ENCODE measurements at regions not wholly inside any gene's neighbourhood (a gene's known extent, or its start where the extent isn't known, plus 50 kb on each side); places are given as distances from the start of the nearest gene placed in this dataset.

DNA sequence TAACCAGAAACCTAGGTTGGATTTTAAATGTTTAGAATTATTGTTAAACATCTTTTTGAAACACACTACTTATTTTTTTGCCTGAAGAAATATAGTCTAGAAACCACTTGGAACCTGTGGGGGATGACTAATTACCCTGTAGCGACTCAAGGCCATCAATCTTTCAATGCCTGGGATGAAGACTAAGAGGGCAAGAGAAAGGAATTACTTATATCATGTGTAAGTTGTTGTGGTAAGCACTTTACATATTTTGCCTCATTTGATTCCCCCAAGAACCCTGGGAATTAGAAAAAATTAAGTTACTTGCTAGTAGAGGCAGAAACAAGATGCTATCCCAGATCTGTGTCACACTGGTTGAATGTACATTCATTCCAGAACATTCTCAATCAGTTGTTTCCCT, 170.9 kb upstream of the GRIA3 start:
- TF ChIP-seq, protein P1, sequence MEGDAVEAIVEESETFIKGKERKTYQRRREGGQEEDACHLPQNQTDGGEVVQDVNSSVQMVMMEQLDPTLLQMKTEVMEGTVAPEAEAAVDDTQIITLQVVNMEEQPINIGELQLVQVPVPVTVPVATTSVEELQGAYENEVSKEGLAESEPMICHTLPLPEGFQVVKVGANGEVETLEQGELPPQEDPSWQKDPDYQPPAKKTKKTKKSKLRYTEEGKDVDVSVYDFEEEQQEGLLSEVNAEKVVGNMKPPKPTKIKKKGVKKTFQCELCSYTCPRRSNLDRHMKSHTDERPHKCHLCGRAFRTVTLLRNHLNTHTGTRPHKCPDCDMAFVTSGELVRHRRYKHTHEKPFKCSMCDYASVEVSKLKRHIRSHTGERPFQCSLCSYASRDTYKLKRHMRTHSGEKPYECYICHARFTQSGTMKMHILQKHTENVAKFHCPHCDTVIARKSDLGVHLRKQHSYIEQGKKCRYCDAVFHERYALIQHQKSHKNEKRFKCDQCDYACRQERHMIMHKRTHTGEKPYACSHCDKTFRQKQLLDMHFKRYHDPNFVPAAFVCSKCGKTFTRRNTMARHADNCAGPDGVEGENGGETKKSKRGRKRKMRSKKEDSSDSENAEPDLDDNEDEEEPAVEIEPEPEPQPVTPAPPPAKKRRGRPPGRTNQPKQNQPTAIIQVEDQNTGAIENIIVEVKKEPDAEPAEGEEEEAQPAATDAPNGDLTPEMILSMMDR (IDR thresholded peaks at IDR 0.05; ENCODE audit: control extremely low read depth, extremely low read depth, low read depth, missing control alignments): no peak
- no peak for DNase-seq (ENCODE audit: extremely low spot score)
- POLR2A ChIA-PET: no interaction called here
- CTCF ChIA-PET: no interaction called here

DNA sequence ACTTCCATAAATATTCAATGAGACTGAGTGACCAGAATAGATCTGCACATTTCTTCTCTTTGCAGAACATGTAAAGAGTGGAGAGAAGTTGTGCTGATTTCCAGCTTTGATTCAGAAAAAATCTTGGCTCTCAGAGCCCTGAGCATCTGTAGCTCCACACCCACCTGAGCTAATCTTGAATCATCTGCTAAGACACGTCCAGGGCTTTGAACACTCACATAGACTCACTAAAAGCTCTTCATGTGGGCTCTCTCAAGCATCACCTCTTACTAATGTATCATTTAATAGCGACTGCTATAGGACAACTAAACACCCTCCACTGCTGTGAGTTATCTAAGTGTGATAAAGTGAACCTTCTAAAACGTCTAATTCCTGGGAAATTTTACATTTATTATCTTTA, 147.7 kb upstream of the GRIA3 start:
- CTCF ChIA-PET: no interaction called here

DNA sequence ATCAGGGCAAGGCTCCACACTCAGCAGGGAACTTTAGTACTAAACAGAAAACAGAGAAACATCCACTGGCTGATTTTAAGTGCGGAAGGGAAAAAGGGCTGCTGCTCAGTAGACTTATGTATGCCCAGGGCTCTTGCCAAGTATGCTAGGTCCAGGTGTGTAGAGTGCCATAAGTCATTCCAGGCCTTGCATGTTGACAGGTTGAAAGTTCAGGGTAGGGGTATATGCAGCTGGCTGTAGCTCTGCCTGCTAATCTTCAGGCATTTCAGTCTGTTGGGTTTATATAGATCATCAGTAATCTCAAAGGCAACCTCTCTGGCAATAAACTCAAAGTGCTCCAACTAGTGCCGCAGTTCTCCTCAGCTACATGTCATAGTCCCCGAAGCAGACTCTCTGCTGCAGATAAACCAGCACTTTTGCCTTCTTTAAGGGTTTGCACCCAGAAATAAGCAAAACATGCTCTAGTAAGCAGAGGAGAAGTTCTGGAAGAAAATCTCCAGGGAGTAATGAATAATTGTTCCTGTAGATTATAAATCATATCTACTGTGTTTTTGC, 134.9 kb upstream of the GRIA3 start:
- ChIA-PET CTCF (no interaction called here), POLR2A (no interaction called here)
- no peak for DNase-seq (ENCODE audit: extremely low spot score)
- TF ChIP-seq, protein P1 (IDR thresholded peaks at IDR 0.05; ENCODE audit: control extremely low read depth, extremely low read depth, low read depth, missing control alignments): no peak

More for the DNA sequence above, 147.7 kb upstream of the GRIA3 start:
- POLR2A ChIA-PET: no interaction called here
- TF ChIP-seq, protein P1 (IDR thresholded peaks at IDR 0.05; ENCODE audit: control extremely low read depth, extremely low read depth, low read depth, missing control alignments): no peak
- DNase-seq (ENCODE audit: extremely low spot score): no peak

DNA sequence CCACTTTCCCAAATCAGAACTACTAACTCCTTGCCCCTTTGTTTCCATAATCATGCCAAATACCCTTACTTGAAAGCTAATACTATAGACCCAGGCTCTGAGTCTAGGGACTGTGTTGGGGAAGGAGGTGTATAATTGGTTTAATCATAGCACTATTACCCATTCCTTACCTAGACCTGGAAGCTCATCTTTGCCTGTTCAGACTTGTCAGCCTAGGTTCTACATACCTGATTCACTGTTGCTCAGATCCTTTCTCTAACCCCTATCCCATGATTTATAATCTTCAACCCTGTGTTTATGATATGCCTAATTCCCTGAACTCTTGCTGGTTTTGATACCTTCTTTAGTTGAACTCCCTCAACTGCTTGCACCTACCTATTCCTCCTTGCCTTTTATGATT, 123.1 kb upstream of the GRIA3 start:
- CTCF ChIA-PET: no interaction called here
- TF ChIP-seq, protein P1 (IDR thresholded peaks at IDR 0.05; ENCODE audit: control extremely low read depth, extremely low read depth, low read depth, missing control alignments): no peak
- DNase-seq (ENCODE audit: extremely low spot score): no peak
- POLR2A ChIA-PET: no interaction called here

DNA sequence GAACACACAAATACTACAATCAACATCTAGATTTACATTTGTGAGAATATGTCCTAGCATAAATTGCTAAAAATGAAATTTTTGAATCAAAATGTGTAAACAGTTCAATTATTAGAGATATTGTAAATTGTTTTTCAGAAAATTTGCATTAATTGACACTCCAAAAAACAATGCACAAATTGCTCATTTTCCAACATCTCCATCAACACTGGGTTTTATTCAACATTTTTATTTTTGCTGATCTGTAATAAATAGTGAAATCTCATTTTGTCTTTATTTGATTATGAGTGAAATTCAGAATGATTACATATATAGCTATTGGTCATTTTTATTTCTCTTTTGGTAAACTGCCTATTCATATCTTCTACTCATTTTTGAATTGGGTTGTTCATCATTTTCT, 120.0 kb upstream of the GRIA3 start:
- TF ChIP-seq, protein P1 (IDR thresholded peaks at IDR 0.05; ENCODE audit: control extremely low read depth, extremely low read depth, low read depth, missing control alignments): no peak
- POLR2A ChIA-PET: no interaction called here
- DNase-seq (ENCODE audit: extremely low spot score): no peak
- CTCF ChIA-PET: no interaction called here

DNA sequence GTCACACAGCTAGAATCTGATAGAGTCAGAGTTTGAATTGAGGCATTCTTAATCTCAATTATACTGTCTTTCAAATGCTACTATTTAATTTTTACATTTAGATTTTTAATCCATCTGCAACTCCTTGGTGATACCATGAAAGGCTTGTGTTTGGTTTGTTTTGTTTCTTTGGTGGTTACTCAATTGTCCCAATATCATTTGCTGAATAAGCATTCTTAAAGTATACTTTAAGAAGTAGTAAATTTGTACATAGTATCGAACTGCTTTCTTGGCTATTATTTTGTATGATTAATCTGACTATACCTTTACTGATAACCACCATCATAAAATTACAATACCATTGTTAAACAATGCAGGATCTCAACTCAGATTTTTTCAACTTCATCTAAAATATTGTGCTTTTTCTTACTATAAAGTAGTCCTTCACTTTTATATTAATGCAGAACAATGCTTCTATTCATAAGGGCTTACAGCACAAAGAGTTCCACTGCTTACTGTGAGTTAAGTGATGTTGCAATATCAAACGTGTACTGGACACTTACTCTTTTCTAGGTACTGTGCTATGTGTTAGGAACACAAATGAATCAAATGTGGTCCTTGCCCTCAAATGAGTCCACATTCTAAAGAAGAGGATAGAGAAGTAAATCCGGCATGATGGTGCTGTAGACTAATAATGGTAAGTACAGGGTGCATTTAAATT, 111.2 kb upstream of the GRIA3 start:
- CTCF ChIA-PET: no interaction called here
- POLR2A ChIA-PET: no interaction called here
- TF ChIP-seq, protein P1 (IDR thresholded peaks at IDR 0.05; ENCODE audit: control extremely low read depth, extremely low read depth, low read depth, missing control alignments): no peak
- no peak for DNase-seq (ENCODE audit: extremely low spot score)
